ENCODE measurements at regions not wholly inside any gene's neighbourhood (a gene's known extent, or its start where the extent isn't known, plus 50 kb on each side); places are given as distances from the start of the nearest gene placed in this dataset.

- DNase-seq (no peak), ATAC-seq (ENCODE audit: insufficient read depth, low read depth) (no peak)
- peak overlapping the region; percentile 22; the same call in 1 of the 2 replicates for H3K4me2 ChIP-seq (ENCODE audit: insufficient read depth, low read length)
- no peaks in the 10 kb centered on the region for H3K36me3 ChIP-seq (ENCODE audit: insufficient read depth, low read length)
- H3K27ac ChIP-seq (ENCODE audit: low read length): peak overlapping the region; percentile 51
- no peaks in the 10 kb centered on the region for H3K9me3 ChIP-seq (ENCODE audit: insufficient read depth, low read length, severe bottlenecking)
- peak overlapping the region; percentile 60; the same call in 1 of the 2 replicates for H2AFZ ChIP-seq (ENCODE audit: low read depth, low read length)
- no peaks in the 10 kb centered on the region for H4K20me1 ChIP-seq (ENCODE audit: insufficient read depth, low read length)
- no peaks in the 10 kb centered on the region for H3K79me2 ChIP-seq (ENCODE audit: insufficient read depth, low read length)
- H3K9ac ChIP-seq (ENCODE audit: low read depth, low read length): peak overlapping the region; percentile 5; the same call in 1 of the 2 replicates
- no peak overlapping the region for H3K4me3 ChIP-seq (ENCODE audit: low read depth in 1 of 2, low read length in 2 of 2)
- TF ChIP-seq EZH2 (IDR thresholded peaks at IDR 0.05; ENCODE audit: borderline replicate concordance, low read depth, low read length, severe bottlenecking) (no peak), CTCF (IDR thresholded peaks at IDR 0.05; ENCODE audit: borderline replicate concordance, extremely low read depth, low read length, poor library complexity, severe bottlenecking) (no peak)
- peaks cover 34% of the 10 kb centered on the region for H3K4me1 ChIP-seq (ENCODE audit: insufficient read depth, low read length)
- no peaks in the 10 kb centered on the region for H3K27me3 ChIP-seq (ENCODE audit: insufficient read depth, low read length, poor library complexity)
Observed at GRCh38 chr1:199073166-199073565, 434.3 kb downstream of the PTPRC start.

DNA sequence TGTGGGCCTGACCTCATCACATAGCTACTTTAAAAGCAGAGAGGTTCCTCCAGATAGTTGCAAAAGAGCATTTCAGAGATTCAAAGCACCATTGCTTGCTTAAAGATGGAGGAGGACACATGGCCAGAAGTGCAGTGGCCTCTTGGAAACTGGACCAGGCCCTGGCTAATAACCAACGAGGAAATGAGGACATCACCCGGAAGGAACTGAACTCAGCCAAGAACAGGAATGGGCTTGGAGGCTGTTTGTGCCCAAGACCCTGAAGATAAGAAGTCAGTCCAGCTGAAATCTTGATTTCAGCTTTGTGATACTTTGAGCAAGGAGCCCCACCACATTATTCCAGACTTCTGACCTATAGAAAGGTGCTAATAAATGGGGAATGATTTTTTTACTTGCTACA lies 437.0 kb downstream of the PTPRC start:
- no peak for TF ChIP-seq EZH2 (IDR thresholded peaks at IDR 0.05; ENCODE audit: borderline replicate concordance, low read depth, low read length, severe bottlenecking)
- no peak for TF ChIP-seq CTCF (IDR thresholded peaks at IDR 0.05; ENCODE audit: borderline replicate concordance, extremely low read depth, low read length, poor library complexity, severe bottlenecking)
- no peaks in the 10 kb centered on the region for H3K9me3 ChIP-seq (ENCODE audit: insufficient read depth, low read length, severe bottlenecking)
- no peaks in the 10 kb centered on the region for H3K36me3 ChIP-seq (ENCODE audit: insufficient read depth, low read length)
- H3K79me2 ChIP-seq (ENCODE audit: insufficient read depth, low read length): no peaks in the 10 kb centered on the region
- 0 out of 3 replicates have a peak, but pooled peaks have one; percentile 20 for ATAC-seq (ENCODE audit: insufficient read depth, low read depth)
- no peak overlapping the region for H3K4me3 ChIP-seq (ENCODE audit: low read depth in 1 of 2, low read length in 2 of 2)
- H3K4me2 ChIP-seq (ENCODE audit: insufficient read depth, low read length): no peak overlapping the region
- no peaks in the 10 kb centered on the region for H3K27me3 ChIP-seq (ENCODE audit: insufficient read depth, low read length, poor library complexity)
- DNase-seq: no peak
- H4K20me1 ChIP-seq (ENCODE audit: insufficient read depth, low read length): no peaks in the 10 kb centered on the region
- H3K9ac ChIP-seq (ENCODE audit: low read depth, low read length): no peak overlapping the region
- H3K4me1 ChIP-seq (ENCODE audit: insufficient read depth, low read length): peaks cover 19% of the 10 kb centered on the region
- H2AFZ ChIP-seq (ENCODE audit: low read depth, low read length): peak overlapping the region; percentile 10; the same call in 1 of the 2 replicates
- H3K27ac ChIP-seq (ENCODE audit: low read length): peak overlapping the region; percentile 12; the same call in 1 of the 2 replicates

DNA sequence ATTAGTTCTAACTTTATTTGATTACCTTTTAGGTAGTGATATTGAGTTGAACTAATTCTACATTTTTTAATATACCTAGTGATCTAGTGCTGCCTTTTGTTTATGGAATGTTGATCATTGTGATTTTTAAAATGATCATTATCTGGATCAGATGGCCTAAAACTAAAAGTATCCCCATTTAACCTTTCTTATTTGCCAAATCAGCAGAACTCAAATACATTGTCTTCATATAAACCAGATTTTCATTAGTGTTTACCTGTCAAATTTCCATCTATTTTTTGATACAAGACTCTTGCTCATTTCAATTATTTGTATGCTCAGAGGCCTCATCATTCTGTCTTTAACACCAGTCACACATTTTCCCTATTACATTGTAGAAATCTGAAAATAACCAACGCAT lies 441.2 kb downstream of the PTPRC start:
- no peak overlapping the region for H2AFZ ChIP-seq (ENCODE audit: low read depth, low read length)

More for the DNA sequence above, 441.2 kb downstream of the PTPRC start:
- H3K4me2 ChIP-seq (ENCODE audit: insufficient read depth, low read length): no peak overlapping the region
- peaks cover 44% of the 10 kb centered on the region for H3K4me1 ChIP-seq (ENCODE audit: insufficient read depth, low read length)
- H3K79me2 ChIP-seq (ENCODE audit: insufficient read depth, low read length): peaks cover 5% of the 10 kb centered on the region
- H3K9ac ChIP-seq (ENCODE audit: low read depth, low read length): no peak overlapping the region
- TF ChIP-seq EZH2 (IDR thresholded peaks at IDR 0.05; ENCODE audit: borderline replicate concordance, low read depth, low read length, severe bottlenecking) (no peak), CTCF (IDR thresholded peaks at IDR 0.05; ENCODE audit: borderline replicate concordance, extremely low read depth, low read length, poor library complexity, severe bottlenecking) (no peak)
- ATAC-seq (ENCODE audit: insufficient read depth, low read depth) (no peak), DNase-seq (no peak)
- no peaks in the 10 kb centered on the region for H3K36me3 ChIP-seq (ENCODE audit: insufficient read depth, low read length)
- no peak overlapping the region for H3K27ac ChIP-seq (ENCODE audit: low read length)
- no peaks in the 10 kb centered on the region for H3K27me3 ChIP-seq (ENCODE audit: insufficient read depth, low read length, poor library complexity)
- H3K4me3 ChIP-seq (ENCODE audit: low read depth in 1 of 2, low read length in 2 of 2): no peak overlapping the region
- no peaks in the 10 kb centered on the region for H4K20me1 ChIP-seq (ENCODE audit: insufficient read depth, low read length)
- H3K9me3 ChIP-seq (ENCODE audit: insufficient read depth, low read length, severe bottlenecking): no peaks in the 10 kb centered on the region

Measured in DND-41 (cell line).